Activated naive CD4-positive, alpha-beta T cell treated with anti-CD3 and anti-CD28 coated beads, Interleukin-2, amount 50 U/mL, for 16 hours (primary cell): ENCODE measurements at regions not wholly inside any gene's neighbourhood (a gene's known extent, or its start where the extent isn't known, plus 50 kb on each side); places are given as distances from the start of the nearest gene placed in this dataset.
"Not testable (repeated sequence)": the region's sequence is repeated elsewhere in the genome, so short reads cannot be mapped to it uniquely, and the experiment has no call there.

Experiments
- DNase-seq: peaks from one replicate; pipeline ENCODE4 v3.0.0-alpha.2; 2020

DNA sequence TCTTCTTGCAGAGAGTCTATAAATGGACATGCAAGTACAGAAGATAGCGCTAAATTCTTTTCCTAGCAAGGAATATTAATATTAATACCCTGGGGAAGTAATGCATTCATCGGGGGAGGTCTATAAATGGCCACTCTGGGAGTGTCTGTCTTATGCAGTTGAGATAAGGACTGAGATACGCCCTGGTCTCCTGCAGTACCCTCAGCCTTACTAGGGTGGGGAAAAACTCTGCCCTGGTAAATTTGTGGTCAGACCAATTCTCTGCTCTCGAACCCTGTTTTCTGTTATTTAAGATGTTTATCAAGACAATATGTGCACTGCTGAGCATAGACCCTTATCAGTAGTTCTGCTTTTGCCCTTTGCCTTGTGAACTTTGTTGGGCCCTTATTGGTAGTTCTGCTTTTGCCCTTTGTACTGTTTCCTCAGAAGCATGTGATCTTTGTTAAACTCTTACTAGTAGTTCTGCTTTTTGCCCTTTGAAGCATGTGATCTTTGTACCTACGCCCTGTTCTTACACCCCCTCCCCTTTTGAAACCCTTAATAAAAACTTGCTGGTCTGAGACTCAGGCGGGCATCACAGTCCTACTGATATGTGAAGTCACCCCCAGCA is 1956.2 kb downstream of the PCDH9 start:
- not testable (repeated sequence) for DNase-seq

- no peak for DNase-seq
Measured at GRCh38 chr13:65268009-65268408, 1962.1 kb downstream of the PCDH9 start.

GRCh38 chr13:65265988-65266387 is 1964.1 kb downstream of the PCDH9 start:
- DNase-seq, result no peak

GRCh38 chr13:65264066-65264465 is 1966.1 kb downstream of the PCDH9 start:
- DNase-seq, result no peak

DNA sequence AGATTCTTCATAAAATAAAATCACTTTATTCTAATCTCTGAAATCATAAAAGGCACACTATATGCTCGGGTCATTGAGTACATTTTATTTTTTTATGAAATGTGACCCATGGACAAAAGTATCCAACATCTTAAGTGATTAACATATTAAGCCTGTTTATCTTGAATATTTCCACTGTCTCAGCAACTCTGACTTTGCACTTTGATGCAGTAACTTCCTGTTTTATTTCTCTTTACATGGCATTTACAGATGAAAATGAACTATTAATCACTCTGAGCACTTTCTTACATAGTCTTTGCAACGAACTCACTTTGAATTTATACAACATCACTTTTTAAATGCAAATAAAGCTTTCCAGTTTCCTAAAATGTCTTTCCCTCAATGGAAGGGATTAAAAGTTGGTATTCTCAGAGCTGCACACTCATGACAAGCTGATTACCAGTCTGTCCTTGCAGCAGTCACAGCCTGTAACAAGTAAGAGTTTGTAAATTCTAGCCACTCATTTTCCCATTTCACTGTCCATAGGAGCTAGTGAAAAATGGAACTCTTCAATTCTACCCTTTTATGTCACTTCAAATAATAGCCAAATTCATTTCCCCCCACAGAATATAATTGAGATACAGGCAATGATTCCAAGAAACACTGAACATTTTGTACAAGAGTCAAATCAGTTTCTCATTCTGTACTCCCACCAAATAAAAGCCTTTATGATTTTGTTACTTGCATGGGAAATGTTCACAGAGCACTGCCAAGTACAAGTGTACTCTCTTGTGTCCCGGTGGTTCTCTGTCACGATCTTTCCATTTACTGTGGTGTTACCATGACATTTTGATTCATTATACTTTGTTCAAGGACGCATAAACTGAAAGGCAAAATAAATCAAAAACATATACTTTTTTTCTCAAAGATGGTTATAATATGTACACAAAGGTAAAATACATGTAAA is 1968.9 kb downstream of the PCDH9 start:
- DNase-seq, result no peak

- no peak for DNase-seq
Measured at GRCh38 chr13:65240773-65241172, 1989.4 kb downstream of the PCDH9 start.

DNA sequence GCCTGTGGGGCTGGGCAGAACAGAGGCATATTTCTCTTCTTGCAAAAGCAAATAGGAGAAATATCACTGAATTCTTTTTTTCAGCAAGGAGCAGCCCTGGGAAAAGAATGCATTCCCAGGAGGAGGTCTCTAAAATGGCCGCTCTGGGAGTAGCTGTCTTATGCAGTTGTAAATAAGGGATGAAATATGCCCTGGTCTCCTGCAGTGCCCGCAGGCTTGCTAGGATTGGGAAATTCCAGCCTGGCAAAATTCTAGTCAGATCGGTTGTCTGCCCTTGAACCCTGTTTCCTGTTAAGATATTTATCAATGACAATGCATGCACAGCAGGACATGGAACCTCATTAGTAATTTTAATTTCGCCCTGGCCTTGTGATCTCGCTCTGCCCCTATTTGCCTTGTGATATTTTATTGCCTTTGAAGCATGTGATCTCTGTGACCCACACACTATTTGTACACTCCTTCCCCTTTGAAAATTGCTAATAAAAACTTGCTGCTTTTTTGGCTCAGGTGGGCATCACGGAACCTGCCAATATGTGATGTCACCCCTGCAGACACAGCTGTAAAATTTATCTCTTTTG is 1993.2 kb downstream of the PCDH9 start:
- DNase-seq, result no peak

DNA sequence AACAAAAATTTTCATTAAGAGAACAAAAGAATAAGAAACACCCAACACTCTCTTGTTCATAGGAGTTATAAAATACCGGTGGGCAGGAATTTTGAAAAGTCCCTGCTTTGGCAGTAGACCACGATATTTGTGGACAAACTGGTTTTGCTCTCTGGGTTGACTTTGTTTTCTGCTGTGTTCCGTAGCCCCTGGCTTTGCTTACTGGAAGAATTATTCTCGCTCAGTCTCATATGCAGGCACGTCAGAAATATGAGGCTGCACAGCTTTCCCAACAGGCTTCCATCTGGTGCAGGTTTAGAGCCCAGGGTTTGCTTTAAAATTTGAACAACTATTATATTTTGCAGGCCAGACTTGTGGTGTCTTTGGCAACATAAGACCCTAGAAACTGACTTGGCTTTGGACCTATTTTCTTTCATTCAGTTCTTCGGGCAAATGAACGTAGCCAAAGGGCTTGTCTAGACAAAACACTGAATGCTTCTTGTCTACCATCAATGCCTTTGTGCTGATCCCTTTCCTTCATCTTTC is 2012.6 kb downstream of the PCDH9 start:
- DNase-seq, result no peak

DNA sequence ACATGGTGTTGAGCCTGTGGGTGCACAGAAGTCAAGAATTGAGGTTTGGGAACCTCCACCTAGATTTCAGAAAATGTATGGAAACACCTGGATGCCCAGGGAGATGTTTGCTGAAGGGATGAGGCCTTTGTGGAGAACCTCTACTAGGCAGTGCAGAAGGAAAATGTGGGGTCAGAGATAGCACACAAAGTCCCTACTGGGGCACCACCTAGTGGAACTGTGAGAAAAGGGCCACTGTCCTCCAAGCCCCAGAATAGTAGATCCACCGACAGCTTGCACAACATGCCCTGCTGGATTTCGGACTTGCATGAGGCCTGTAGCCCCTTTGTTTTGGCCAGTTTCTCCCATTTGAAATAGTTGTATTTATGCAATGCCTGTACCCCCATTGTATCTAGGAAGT is 2027.3 kb downstream of the PCDH9 start:
- DNase-seq, result not testable (repeated sequence)

- DNase-seq, result no peak
Measured at GRCh38 chr13:65188721-65189120, 2041.4 kb downstream of the PCDH9 start.

- DNase-seq, result no peak
Measured at GRCh38 chr13:65168026-65168425, 2062.1 kb downstream of the PCDH9 start.

GRCh38 chr13:65166675-65167074 is 2063.5 kb downstream of the PCDH9 start:
- no peak for DNase-seq

GRCh38 chr13:65159803-65160202 is 2070.3 kb downstream of the PCDH9 start:
- DNase-seq, result no peak

DNA sequence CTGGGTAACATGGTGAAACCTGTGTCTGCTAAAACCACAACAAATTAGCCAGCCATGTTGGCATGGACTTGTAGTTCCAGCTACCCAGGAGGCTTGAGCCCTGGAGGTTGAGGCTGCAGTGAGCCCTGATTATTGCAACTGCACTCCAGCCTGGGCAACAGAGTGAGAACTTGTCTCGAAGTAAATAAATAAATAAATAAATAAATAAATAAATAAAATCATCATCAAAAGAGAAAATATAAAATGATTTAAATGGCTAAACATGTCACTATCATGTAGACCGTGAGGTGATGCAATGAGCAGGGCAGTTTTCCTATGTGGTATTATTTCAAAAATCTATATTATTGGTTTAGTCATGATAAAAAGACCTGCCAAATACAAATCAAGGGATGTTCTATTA is 2074.3 kb downstream of the PCDH9 start:
- no peak for DNase-seq

DNA sequence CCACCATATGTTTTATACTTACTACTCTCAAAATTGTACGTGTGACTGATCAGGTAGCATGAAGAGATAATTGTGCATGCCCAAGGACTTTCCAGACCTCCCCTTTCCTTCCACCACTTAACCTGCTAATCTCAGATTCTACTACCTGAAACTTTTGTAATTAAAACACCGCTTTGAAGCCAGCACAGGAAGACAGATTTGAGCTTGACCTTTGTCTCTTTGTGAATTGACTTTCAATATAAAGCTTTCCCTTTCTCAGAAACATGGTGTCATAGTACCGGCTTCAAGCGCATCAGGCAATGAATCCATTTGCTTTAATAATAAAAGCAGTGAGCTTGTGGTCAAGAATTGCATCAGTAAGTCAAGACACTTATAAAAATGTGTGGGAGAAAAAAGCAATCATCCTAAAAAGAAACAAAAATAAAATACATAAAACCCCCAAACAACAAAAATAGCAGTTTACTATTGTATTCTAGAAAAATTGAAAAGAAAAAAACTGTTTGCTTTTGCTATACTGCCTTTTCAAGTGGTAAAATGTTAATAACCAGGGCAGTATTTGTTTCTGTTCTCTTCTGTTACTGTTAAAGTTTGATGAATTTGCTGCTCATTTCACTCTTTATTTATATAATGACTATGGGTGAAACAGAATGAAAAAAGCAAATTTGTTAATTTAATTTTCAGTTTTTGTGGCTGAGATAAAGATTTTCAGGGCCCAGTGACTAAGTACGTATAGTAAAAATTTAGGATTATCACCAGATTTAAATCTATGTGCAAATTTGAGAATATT is 2075.3 kb downstream of the PCDH9 start:
- DNase-seq, result no peak

GRCh38 chr13:65149687-65150086 is 2080.4 kb downstream of the PCDH9 start:
- DNase-seq, result no peak

DNA sequence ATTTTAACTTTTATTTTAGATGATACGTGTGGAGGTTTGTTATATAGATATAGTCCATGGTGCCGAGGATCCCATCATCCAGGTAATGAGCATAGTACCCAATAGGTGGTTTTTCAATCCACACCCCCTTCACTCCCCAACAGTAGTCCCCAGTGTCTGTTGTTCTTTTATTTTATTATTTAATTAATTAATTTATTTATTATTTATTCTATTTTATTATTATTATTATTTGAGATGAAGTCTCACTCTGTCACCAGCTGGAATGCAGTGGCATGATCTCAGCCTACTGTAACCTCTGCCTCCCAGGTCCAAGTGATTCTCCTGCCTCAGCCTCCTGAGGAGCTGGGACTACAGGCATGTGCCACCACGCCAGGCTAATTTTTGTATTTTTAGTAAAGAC is 2086.2 kb downstream of the PCDH9 start:
- no peak for DNase-seq

DNA sequence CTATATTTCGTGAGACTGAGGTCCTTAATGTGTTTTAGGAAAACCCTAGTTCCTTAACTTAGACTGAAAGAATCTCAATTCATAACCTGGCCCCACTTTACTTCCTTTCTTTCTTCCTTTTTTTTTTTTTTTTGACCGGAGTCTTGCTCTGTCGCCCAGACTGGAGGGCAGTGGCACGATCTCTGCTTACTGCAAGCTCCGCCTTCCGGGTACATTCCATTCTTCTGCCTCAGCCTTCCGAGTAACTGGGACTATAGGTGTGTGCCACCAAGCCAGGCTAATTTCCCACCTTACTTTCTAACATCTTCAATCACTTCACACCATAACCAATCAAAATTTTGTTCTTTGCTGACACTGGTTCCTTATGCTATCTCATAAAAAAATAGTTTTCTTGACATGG is 2097.0 kb downstream of the PCDH9 start:
- DNase-seq, result no peak

GRCh38 chr13:65125236-65125635 is 2104.9 kb downstream of the PCDH9 start:
- DNase-seq, result no peak

- DNase-seq, result no peak
Measured at GRCh38 chr13:65112531-65112941, 2117.6 kb downstream of the PCDH9 start.

- DNase-seq, result no peak
Measured at GRCh38 chr13:65112123-65112522, 2118.0 kb downstream of the PCDH9 start.

GRCh38 chr13:65111223-65111622 is 2118.9 kb downstream of the PCDH9 start:
- DNase-seq, result no peak

DNA sequence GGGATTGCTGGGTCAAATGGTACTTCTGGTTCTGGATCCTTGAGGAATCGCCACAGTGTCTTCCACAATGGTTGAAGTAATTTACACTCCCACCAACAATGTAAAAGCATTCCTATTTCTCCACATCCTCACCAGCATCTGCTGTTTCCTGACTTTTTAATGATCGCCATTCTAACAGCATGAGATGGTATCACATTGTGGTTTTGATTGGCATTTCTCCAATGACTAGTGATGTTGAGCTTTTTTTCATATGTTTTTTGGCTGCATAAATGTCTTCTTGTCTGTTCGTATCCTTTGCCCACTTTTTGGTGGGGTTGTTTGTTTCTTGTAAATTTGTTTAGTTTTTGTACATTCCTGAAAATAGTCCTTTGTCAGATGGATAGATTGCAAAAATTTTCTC is 2125.7 kb downstream of the PCDH9 start:
- not testable (repeated sequence) for DNase-seq
